Stimulated activated CD4-positive, alpha-beta T cell treated with anti-CD3 and anti-CD28 coated beads, Interleukin-1b, Interleukin-23, amount 100 ng/mL, for 4 hours (primary cell): ENCODE measurements at regions not wholly inside any gene's neighbourhood (a gene's known extent, or its start where the extent isn't known, plus 50 kb on each side); places are given as distances from the start of the nearest gene placed in this dataset.
A peak's percentile ranks its signal among the peaks of the same experiment; 100 is the strongest.
"Not testable (repeated sequence)": the region's sequence is repeated elsewhere in the genome, so short reads cannot be mapped to it uniquely, and the experiment has no call there.

Experiments used
- DNase-seq, 2 donors: peaks; one replicate each; pipeline ENCODE4 v3.0.0-alpha.2; 2020; ENCODE audit warnings: low read depth in 2 of 2

- DNase-seq: no peak
Measured at GRCh38 chr7:112540839-112541577, 60.2 kb downstream of the LSMEM1 start.

GRCh38 chr7:112546723-112547513 is 66.1 kb downstream of the LSMEM1 start:
- DNase-seq: no peak

GRCh38 chr7:112547916-112548315 is 67.1 kb downstream of the LSMEM1 start:
- no peak for DNase-seq

- DNase-seq: peak in 1 of 2 donors; percentile 28
Measured at GRCh38 chr7:112550468-112551060, 69.8 kb downstream of the LSMEM1 start.

GRCh38 chr7:112551521-112551920 is 70.7 kb downstream of the LSMEM1 start:
- not testable (repeated sequence) for DNase-seq

GRCh38 chr7:112554591-112554990 is 73.8 kb downstream of the LSMEM1 start:
- DNase-seq: no peak

- DNase-seq: no peak
Measured at GRCh38 chr7:112556633-112557032, 75.8 kb downstream of the LSMEM1 start.

GRCh38 chr7:112566442-112567324 is 85.9 kb downstream of the LSMEM1 start:
- DNase-seq: no peak

GRCh38 chr7:112567388-112567787 is 86.6 kb downstream of the LSMEM1 start:
- DNase-seq: no peak

GRCh38 chr7:112571852-112572607 is 91.2 kb downstream of the LSMEM1 start:
- DNase-seq: no peak

GRCh38 chr7:112572669-112573301 is 92.0 kb downstream of the LSMEM1 start:
- no peak for DNase-seq

- no peak for DNase-seq
Measured at GRCh38 chr7:112573302-112574039, 92.7 kb downstream of the LSMEM1 start.

GRCh38 chr7:112575864-112576263 is 95.1 kb downstream of the LSMEM1 start:
- no peak for DNase-seq

- DNase-seq: no peak
Measured at GRCh38 chr7:112579388-112579787, 98.6 kb downstream of the LSMEM1 start.

- DNase-seq: no peak
Measured at GRCh38 chr7:112580717-112581435, 100.1 kb downstream of the LSMEM1 start.

GRCh38 chr7:112581529-112581928 is 100.7 kb downstream of the LSMEM1 start:
- no peak for DNase-seq

- DNase-seq: no peak
Measured at GRCh38 chr7:112584290-112584689, 103.5 kb downstream of the LSMEM1 start.

- DNase-seq: no peak
Measured at GRCh38 chr7:112587504-112587903, 106.7 kb downstream of the LSMEM1 start.
